NCI-H82 (cell line): ENCODE measurements at regions not wholly inside any gene's neighbourhood (a gene's known extent, or its start where the extent isn't known, plus 50 kb on each side); places are given as distances from the start of the nearest gene placed in this dataset.

Experiments used
- DNase-seq: peaks from one replicate; lab custom pipeline; 2025; lab: John Stamatoyannopoulos, UW

DNA sequence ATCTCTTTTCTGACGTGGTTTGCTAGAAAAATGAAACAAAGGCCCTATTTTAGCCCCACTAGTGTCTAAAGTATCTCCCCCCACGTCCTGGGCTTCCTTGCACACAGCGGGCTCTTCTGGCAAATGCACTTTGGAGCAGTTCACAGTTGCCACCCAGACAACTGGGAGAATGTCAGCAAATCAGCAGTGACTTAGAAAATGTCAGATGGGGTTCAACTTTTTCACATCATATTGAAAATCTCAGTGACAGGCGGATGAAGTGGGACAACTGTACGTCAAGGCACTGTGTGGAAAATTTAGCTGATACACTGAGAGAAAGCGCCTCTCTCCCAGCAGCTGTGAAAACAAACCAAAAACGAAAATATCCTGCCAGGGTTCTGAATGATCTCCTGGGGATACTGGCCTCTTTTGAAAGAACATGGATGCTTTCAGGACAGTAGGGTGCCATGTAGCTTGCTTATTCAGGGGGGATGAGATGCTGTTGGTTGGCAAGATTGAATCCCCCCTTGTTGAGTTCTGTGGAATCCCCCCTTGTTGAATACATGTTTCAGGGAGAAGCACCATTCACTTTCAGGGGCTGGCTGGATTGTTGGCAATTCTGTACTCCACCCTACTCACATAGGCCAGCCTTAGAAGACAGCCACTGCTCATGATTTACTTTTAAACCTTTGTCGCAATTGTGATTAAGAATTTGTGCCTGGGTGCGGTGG, 372.8 kb upstream of the CELF2 start:
- DNase-seq: no peak

GRCh38 chr10:10647331-10647730, 370.3 kb upstream of the CELF2 start:
- DNase-seq: no peak

GRCh38 chr10:10657139-10657760, 360.4 kb upstream of the CELF2 start:
- DNase-seq: no peak

DNA sequence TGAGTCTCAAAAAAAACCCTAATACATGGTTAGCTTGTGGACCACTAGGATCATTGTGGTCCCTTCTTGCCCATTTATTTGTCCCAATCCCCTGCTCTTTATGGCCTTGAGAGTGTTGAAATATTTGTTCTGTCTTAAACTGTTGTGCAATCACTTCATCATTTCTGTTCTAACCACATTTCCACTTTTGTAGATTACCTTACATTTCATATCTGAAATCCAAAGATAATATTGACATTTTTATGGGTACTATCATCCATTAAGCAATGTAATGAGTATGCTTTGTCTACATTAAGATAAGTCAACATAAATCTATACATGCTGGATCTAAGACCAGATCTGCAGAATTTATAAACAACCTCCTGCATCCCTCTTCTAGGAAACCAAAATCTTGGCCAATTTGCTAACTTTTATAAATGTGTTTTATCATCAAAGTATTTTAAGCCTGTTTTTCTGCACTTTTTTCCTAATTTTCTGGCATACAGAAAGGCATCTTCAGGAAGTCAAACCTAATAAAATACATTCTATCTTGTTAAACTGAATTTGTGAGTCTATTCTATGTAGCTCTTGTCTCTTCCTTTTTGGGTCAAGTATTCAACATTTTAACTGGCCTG, 359.4 kb upstream of the CELF2 start:
- no peak for DNase-seq

- no peak for DNase-seq
Observed at GRCh38 chr10:10660054-10660453, 357.6 kb upstream of the CELF2 start.

DNA sequence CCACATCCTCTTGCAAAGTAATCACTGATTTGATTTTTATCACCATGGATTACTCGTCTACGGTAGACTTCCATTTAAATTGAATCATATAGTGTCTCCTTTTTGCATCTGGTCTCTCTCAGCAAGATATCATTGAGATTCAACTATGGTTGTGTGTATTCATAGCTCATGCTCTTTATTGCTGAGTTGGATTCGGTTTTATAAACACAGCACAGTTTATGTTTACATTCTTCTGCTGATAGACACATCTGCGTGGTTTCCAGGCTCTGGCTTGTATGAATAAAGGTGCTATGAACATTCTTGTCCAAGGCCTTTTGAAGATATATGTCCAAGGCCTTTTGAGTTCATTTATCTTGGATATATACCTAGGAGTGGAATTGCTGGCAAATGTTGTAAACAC, 356.5 kb upstream of the CELF2 start:
- DNase-seq: no peak

DNA sequence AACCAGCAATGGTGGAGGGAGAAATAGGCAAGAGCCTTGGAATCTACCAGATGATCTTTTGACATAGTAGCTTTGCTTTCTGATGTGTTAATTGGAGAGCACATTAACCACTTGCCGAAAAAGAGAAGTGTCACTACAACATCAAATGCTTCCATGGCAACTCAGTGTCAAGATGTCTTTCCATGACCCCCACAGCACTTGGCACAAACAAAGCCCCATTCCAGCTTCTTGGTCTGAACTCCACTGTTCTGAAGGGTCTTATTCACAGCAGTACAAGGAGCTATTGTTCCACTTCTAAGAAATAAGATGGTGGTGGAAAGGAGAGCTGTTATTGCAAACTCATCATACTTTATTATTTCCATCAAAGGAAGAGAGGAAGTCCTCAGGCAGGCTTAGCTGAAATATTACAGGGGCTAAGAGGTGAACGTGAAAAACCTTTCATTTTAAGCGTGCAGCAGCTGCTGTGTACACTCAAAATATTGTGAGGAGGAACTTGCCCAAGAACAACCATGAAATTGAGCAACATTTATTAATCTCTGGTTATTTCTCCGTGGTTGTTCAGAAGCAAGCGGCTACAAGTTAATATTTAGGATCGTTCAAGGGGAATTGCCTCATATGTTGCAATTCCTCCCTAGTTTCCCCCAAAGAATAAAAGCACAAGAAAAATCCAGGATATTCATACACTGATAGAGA, 354.8 kb upstream of the CELF2 start:
- DNase-seq: no peak

DNA sequence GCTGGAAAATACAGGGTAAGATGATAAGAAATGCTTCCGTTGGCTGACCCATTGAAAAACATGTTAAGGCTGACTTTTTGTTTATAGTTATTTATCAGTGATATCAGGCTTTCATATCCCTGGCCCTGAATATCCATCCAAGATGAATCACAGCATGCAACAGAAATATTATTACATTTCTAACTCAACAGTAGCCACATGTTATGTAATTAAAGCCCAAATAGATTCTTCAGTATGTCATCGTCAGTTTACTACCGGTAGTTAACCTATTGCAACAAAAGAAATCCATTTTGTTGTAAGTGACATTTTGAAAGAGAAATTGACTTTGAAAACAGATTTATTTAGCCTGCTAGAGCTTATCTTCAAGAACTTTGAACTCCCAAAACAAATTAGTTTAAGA, 354.1 kb upstream of the CELF2 start:
- no peak for DNase-seq

- no peak for DNase-seq
Observed at GRCh38 chr10:10665750-10666149, 351.9 kb upstream of the CELF2 start.

GRCh38 chr10:10667466-10667865, 350.2 kb upstream of the CELF2 start:
- no peak for DNase-seq

- DNase-seq: no peak
Observed at GRCh38 chr10:10676972-10677371, 340.7 kb upstream of the CELF2 start.

- DNase-seq: peak; percentile 85
Observed at GRCh38 chr10:10677479-10677878, 340.2 kb upstream of the CELF2 start.

GRCh38 chr10:10680496-10680895, 337.2 kb upstream of the CELF2 start:
- no peak for DNase-seq

DNA sequence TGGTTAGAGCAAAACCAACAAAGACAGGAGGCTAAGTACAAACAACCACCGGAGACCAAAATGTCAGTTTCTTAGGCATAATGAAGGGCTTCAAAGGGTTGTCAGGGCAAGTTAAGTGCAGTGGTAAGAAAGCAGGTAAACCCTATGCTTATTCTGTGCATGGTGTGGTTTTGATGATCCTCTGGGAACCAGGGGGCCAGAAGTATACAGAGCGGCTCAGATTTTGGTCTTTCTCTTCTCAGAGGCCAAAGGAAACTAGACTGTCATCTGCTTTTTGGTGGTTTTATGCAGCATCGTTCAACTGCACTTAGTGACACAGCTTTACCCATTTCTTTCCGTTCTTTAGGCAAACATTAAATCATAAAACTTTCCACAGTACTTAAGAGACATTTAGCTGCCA, 332.7 kb upstream of the CELF2 start:
- no peak for DNase-seq

GRCh38 chr10:10685566-10685965, 332.1 kb upstream of the CELF2 start:
- no peak for DNase-seq

DNA sequence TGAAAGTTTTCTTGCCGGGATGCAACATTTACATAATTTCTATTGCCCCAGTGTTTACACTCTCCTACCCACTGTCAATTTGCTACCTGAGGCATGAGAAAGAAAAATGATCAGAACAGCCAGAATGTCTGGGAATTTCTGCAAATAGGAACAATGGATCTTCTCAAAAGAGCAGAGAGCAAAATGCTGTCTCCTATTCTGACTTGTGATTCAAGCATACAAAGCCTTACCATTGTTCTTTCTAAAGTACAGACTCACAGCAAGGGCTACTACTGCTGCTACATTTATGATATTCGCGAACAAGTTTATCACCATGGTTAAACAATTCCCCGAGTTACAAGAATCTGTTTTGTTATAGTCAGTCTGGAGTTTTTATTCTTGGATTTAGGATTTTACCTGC, 329.9 kb upstream of the CELF2 start:
- no peak for DNase-seq

GRCh38 chr10:10699427-10699826, 318.2 kb upstream of the CELF2 start:
- DNase-seq: no peak

DNA sequence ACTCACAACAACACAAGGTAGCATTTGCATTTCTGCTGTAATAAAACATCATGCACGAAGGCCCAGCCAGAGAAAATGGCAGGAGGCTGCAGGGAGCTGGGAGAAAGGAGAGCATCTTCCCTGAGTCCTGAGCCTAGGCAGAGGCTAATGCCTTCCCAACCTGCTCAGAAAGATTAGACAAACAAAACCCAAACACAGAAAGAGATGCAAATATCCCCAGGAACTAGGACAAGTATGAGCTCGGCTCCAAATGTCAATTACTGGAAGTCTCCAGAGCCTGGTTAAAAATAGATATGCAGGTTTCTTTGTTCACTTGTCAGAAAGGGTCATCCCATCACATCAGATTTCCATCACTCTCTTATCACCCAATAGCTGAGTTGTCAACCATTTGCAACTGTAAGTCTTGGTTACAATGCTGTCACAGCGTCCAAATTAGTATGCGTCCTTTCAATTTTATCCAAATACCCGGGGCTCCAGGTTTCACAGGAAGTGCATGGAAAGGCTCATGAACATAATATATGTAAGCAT, 316.5 kb upstream of the CELF2 start:
- no peak for DNase-seq

DNA sequence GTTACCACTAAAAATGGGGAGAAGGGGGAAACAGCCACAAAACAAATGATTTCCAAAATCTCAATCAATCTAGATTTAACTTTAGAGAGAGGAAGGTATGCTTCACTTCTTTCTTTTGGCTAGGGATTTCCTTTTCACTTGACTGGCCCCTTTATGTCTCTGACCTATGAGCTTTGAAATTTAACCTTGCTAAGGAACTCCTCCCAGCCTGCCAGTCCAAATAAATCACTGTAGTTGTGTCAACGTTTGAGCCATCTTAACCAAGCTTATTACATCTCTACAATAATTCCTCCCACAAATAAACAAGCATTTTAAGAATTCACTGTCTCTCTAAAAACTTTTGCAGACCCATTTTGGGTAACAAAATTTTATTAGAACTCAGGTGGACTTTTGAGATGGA, 315.5 kb upstream of the CELF2 start:
- DNase-seq: no peak

DNA sequence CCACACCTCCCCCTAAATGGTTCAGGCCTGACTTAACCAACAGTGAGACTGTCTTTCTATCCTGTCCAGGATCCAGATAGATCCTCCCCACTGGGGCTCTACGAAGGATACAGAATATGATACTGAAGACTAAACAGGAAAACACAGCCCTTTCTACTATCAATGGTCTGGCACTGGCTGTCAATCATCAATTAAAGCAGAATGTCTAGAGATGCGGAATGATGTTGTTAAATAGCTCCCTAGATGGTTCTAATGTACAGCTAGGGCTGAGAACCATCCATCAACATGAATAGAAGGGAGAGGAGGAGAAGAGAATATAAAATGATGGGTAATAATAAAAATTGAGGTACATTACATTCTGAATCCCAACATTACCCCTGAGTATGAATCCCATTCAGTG, 314.3 kb upstream of the CELF2 start:
- DNase-seq: no peak

- no peak for DNase-seq
Observed at GRCh38 chr10:10712155-10712704, 305.4 kb upstream of the CELF2 start.

GRCh38 chr10:10714327-10714726, 303.3 kb upstream of the CELF2 start:
- no peak for DNase-seq
